OCI-LY1 (cell line): ENCODE measurements at regions not wholly inside any gene's neighbourhood (a gene's known extent, or its start where the extent isn't known, plus 50 kb on each side); places are given as distances from the start of the nearest gene placed in this dataset.

Source experiments
- H2AFZ ChIP-seq: fragments of 200-600 bp; sonication (generic), shearing (Covaris generic); 2 replicates; pipeline ENCODE4 v1.6.0; 2014; ENCODE audit warnings: antibody characterized with exemption, mild to moderate bottlenecking, low read length
- H3F3A ChIP-seq: fragments of 200-600 bp; sonication (generic), shearing (Covaris generic); 2 replicates; pipeline ENCODE4 v1.6.0; 2014; ENCODE audit warnings: mild to moderate bottlenecking, antibody characterized with exemption, low read length, moderate library complexity; ENCODE audit not compliant: insufficient read depth
- H3K27ac ChIP-seq: fragments of 200-600 bp; sonication (generic); 2 replicates; pipeline ENCODE4 v1.5.1; 2014; ENCODE audit warnings: low read length, mixed run types, mild to moderate bottlenecking, low read depth; ENCODE audit not compliant: poor library complexity, severe bottlenecking
- H3K27me3 ChIP-seq: fragments of 200-600 bp; sonication (generic); 2 replicates; pipeline ENCODE4 v1.6.0; 2014; ENCODE audit warnings: antibody characterized with exemption, mild to moderate bottlenecking, low read length, moderate library complexity; ENCODE audit not compliant: insufficient read depth
- H3K36me3 ChIP-seq: fragments of 200-600 bp; sonication (generic); 2 replicates; pipeline ENCODE4 v1.6.1; 2014; ENCODE audit warnings: mild to moderate bottlenecking, antibody characterized with exemption, low read length, moderate library complexity, mixed read lengths; ENCODE audit not compliant: insufficient read depth
- H3K4me1 ChIP-seq: fragments of 200-600 bp; sonication (generic); 2 replicates; pipeline ENCODE4 v1.5.1; 2014; ENCODE audit warnings: mild to moderate bottlenecking, low read length, moderate library complexity; ENCODE audit not compliant: insufficient read depth, severe bottlenecking
- H3K4me2 ChIP-seq: fragments of 200-600 bp; sonication (generic), shearing (Covaris generic); 2 replicates; pipeline ENCODE4 v1.6.1; 2014; ENCODE audit warnings: low read length
- H3K4me3 ChIP-seq: fragments of 200-600 bp; sonication (generic); 2 replicates; pipeline ENCODE4 v1.5.1; 2014; ENCODE audit warnings: low read length, low read depth, mild to moderate bottlenecking, mixed read lengths; ENCODE audit not compliant: poor library complexity, severe bottlenecking
- H3K79me2 ChIP-seq: fragments of 200-600 bp; shearing (Covaris generic); 2 replicates; pipeline ENCODE4 v1.6.1; 2016; ENCODE audit warnings: mixed run types, low read length, mixed read lengths; ENCODE audit not compliant: insufficient read depth
- H3K9ac ChIP-seq: fragments of 200-600 bp; sonication (generic), shearing (Covaris generic); 2 replicates; pipeline ENCODE4 v1.6.1; 2014; ENCODE audit warnings: mild to moderate bottlenecking, low read length, mixed read lengths
- H3K9me2 ChIP-seq: fragments of 200-600 bp; sonication (generic), shearing (Covaris generic); 2 replicates; pipeline ENCODE4 v1.6.1; 2014; ENCODE audit warnings: low read depth, mild to moderate bottlenecking, low read length, mixed read lengths
- H3K9me3 ChIP-seq: fragments of 200-600 bp; shearing (Covaris generic); 2 replicates; pipeline ENCODE4 v1.6.1; 2014; ENCODE audit warnings: low read length, mixed read lengths
- H4K20me1 ChIP-seq: fragments of 200-600 bp; sonication (generic), shearing (Covaris generic); 2 replicates; pipeline ENCODE4 v1.6.0; 2016; ENCODE audit warnings: mild to moderate bottlenecking, low read length; ENCODE audit not compliant: insufficient read depth
- EZH2 ChIP-seq: fragments of 200-600 bp; sonication (generic), shearing (Covaris generic); IDR thresholded peaks from 2 replicates; pipeline ENCODE4 v1.8.0; 2017; ENCODE audit warnings: borderline replicate concordance, mixed run types, mild to moderate bottlenecking, antibody characterized with exemption, low read length, moderate library complexity, mixed read lengths
- TF ChIP-seq, protein P1 (sequence below): fragments of 200-600 bp; sonication (generic), shearing (Covaris generic); IDR thresholded peaks from 2 replicates; pipeline ENCODE4 v1.5.1; 2017; ENCODE audit warnings: mild to moderate bottlenecking, antibody characterized with exemption, low read length, moderate library complexity, mixed read lengths

DNA sequence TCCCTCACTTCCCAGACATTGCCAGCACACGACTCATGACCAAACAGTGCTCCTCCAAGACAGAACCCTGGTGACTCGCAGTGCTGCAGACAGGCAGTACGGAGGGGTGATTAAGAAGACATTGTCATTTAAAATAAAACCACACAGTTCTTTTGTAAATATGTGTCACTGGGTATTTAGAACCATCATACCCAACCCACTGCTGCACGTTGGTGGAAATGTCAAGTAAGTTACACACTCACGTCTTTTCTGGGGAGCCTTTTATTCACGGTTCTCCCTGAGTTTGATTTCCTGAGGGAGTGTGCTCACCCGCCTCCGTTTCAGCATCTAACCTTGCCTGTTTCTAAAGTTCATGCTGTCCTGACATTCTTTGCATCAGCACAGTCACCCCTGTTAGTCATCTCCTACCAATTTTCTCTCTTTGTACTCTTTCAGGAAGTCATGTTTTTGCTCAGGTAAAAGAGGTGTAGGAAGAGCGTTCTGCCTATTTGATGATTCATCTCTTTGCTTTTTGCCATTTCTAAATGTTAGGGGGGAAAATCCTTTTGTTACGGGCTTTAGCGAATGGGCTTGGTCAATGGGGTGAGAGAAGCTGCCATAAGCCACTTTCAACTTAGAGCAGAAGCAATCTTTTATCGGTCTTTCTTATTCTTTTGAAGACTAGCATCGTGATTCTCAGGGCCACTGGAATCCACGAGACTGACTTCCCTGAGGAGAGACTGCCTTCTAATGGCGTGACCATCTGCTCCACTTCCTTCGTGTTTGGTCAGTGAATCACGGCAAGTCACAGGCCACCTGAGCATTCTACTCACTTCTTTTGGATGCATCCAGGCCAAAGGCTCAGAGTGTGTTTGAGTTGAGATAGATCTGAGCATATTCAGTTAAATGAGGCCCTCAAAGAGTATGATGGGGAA, 512.8 kb upstream of the JARID2 start:
- Histone ChIP-seq H3K36me3 (no peaks in the 10 kb centered on the region), H3K4me2 (no peak overlapping the region), H3K27me3 (no peaks in the 10 kb centered on the region; the same call in 1 of the 2 replicates), H2AFZ (no peak overlapping the region), H3F3A (no peaks in the 10 kb centered on the region), H3K79me2 (no peaks in the 10 kb centered on the region), H3K4me1 (peaks cover 32% of the 10 kb centered on the region), H3K9me2 (no peaks in the 10 kb centered on the region), H3K9me3 (no peaks in the 10 kb centered on the region), H4K20me1 (no peaks in the 10 kb centered on the region), H3K27ac (no peak overlapping the region), H3K9ac (no peak overlapping the region), H3K4me3 (no peak overlapping the region)
- TF ChIP-seq, protein P1, sequence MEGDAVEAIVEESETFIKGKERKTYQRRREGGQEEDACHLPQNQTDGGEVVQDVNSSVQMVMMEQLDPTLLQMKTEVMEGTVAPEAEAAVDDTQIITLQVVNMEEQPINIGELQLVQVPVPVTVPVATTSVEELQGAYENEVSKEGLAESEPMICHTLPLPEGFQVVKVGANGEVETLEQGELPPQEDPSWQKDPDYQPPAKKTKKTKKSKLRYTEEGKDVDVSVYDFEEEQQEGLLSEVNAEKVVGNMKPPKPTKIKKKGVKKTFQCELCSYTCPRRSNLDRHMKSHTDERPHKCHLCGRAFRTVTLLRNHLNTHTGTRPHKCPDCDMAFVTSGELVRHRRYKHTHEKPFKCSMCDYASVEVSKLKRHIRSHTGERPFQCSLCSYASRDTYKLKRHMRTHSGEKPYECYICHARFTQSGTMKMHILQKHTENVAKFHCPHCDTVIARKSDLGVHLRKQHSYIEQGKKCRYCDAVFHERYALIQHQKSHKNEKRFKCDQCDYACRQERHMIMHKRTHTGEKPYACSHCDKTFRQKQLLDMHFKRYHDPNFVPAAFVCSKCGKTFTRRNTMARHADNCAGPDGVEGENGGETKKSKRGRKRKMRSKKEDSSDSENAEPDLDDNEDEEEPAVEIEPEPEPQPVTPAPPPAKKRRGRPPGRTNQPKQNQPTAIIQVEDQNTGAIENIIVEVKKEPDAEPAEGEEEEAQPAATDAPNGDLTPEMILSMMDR: no peak
- TF ChIP-seq EZH2: no peak

DNA sequence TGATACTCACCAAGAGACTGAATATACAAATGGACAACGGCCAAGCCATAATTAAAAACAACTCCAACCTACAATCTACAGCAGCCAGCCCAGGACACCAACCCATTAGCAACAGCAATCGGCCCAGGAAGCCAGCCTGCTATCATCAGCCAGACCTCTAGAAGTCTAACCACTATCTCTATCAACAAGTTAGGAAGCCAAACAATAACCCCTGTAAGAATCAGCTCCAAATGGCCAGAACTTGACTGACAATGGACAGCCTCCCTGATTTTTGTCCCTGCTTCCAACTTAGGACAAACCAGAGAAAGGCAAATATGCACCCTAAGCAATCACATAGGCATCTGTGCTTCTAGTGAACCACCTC, 511.8 kb upstream of the JARID2 start:
- Histone ChIP-seq H3K9ac (no peak overlapping the region), H2AFZ (no peak overlapping the region), H3K79me2 (no peaks in the 10 kb centered on the region), H3K4me1 (peaks cover 27% of the 10 kb centered on the region), H3K27ac (no peak overlapping the region), H3K4me3 (no peak overlapping the region), H3K27me3 (no peaks in the 10 kb centered on the region; the same call in 1 of the 2 replicates), H3K36me3 (no peaks in the 10 kb centered on the region), H3F3A (no peaks in the 10 kb centered on the region), H3K9me2 (no peaks in the 10 kb centered on the region), H4K20me1 (no peaks in the 10 kb centered on the region), H3K4me2 (no peak overlapping the region), H3K9me3 (no peaks in the 10 kb centered on the region)
- TF ChIP-seq EZH2: no peak
- TF ChIP-seq, protein P1: no peak

DNA sequence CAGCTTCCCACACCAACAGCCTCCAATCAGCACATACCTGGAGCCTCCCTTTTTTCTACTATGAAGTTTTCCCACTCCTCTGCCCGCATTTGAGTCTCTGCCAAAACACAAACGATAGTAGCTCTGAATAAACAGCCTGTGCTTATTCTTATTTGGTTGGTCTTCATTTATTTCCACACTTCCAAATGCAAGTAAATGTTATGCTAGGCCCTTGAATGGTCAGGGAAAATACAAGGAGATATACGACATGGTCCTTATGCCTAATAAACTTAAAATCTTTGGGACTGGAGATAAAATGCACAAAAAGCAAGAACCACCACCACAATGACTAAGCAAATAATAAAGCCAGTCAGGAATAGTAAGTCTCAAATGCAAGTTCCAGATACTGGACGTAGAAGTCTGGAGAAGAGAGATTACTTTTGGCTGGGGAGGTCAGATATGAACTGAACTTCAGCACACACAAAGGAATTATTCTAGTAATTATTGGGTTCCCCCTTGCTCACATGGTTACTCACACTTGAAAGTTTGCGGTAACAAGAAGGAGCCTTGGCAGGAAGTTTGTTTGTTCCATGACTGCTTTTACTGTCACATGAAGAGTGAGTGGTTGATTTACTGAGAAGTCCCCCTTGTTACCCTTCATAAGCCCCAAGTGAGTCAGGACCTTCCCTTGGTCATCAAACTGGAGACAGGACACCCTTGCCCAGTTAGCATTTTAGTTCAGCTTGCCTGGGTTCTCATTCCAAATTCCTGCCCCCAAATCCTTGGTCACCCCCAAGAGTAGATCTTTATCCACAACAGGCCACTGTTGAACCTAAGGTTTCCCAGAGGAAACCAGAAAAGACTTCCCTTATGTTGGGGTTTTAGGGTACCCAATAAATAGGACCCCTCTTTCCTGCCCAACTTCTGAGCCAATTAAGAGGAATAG, 511.2 kb upstream of the JARID2 start:
- peaks cover 22% of the 10 kb centered on the region for H3K4me1 ChIP-seq

More for the DNA sequence above, 511.2 kb upstream of the JARID2 start:
- TF ChIP-seq EZH2: no peak
- TF ChIP-seq, protein P1: no peak
- no peak overlapping the region for H3K4me3 ChIP-seq
- no peaks in the 10 kb centered on the region; the same call in 1 of the 2 replicates for H3K27me3 ChIP-seq
- H3K9me3 ChIP-seq: no peaks in the 10 kb centered on the region
- H2AFZ ChIP-seq: no peak overlapping the region
- H4K20me1 ChIP-seq: no peaks in the 10 kb centered on the region
- no peak overlapping the region for H3K27ac ChIP-seq
- no peaks in the 10 kb centered on the region for H3K36me3 ChIP-seq
- no peak overlapping the region for H3K4me2 ChIP-seq
- no peaks in the 10 kb centered on the region for H3F3A ChIP-seq
- no peak overlapping the region for H3K9ac ChIP-seq
- no peaks in the 10 kb centered on the region for H3K79me2 ChIP-seq
- H3K9me2 ChIP-seq: no peaks in the 10 kb centered on the region
